ENCODE measurements at regions not wholly inside any gene's neighbourhood (a gene's known extent, or its start where the extent isn't known, plus 50 kb on each side); places are given as distances from the start of the nearest gene placed in this dataset.

DNA sequence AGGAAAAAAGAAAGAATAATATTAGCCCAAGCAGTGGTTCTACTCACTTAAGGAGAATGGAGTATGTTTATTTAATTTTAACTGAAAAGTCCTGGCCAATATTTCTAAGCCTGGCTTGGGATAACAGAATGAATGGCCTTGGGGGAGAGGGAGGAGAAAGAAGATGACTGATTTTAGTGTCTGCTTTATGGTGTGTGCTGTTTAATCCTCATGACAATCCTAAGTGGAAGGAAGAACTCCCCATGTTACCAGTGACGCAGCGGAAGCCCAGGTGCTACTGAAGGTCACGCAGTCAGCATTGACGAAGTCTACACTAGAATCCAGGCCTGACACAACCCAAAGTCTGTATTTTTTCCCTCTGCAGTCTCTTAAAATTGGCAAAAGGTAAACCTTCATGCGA lies 50.5 kb downstream of the PALM2AKAP2 start:
- TF ChIP-seq, protein P1, sequence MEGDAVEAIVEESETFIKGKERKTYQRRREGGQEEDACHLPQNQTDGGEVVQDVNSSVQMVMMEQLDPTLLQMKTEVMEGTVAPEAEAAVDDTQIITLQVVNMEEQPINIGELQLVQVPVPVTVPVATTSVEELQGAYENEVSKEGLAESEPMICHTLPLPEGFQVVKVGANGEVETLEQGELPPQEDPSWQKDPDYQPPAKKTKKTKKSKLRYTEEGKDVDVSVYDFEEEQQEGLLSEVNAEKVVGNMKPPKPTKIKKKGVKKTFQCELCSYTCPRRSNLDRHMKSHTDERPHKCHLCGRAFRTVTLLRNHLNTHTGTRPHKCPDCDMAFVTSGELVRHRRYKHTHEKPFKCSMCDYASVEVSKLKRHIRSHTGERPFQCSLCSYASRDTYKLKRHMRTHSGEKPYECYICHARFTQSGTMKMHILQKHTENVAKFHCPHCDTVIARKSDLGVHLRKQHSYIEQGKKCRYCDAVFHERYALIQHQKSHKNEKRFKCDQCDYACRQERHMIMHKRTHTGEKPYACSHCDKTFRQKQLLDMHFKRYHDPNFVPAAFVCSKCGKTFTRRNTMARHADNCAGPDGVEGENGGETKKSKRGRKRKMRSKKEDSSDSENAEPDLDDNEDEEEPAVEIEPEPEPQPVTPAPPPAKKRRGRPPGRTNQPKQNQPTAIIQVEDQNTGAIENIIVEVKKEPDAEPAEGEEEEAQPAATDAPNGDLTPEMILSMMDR (IDR thresholded peaks at IDR 0.05; ENCODE audit: low read depth, low read length, missing control alignments): no peak
- in situ Hi-C loops (cut with HindIII; ENCODE audit: low sequenced_read_pairs): no loop called here
- no peak for DNase-seq (ENCODE audit: low read depth)
- no peak overlapping the region for H3K4me3 ChIP-seq (ENCODE audit: low read depth, low read length)

DNA sequence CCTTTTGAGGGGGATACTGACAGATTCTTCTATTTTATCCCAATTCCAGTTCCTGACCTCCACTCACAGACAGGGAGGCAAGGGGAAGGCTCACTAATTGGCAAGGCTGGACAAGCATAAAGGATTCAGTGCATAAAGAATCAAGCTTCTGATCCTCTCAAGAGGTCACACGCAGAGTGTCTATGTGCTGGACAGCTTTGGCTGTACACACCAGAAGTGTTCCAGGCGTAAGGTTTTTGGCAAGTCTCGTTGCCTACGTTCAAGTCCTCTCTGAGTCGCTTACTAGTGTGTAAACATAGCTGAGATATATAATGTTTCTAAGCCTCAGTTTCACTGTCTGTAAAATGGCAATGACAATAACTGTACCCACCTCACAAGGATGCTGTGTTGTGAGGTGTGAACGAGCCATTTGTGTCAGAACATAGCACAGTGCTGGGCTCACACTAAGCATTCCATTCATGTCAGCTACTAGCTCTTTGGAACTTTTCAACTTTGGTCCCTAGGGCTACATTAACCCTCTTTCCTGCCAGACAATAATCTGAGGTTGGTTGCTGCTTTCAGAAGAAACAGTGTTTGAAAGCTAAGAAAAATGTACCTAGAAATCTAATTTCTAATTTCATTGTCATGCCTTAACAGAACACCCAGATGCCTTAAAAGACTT lies 52.1 kb downstream of the PALM2AKAP2 start:
- DNase-seq (ENCODE audit: low read depth): no peak
- in situ Hi-C loops (cut with HindIII; ENCODE audit: low sequenced_read_pairs): no loop called here
- H3K4me3 ChIP-seq (ENCODE audit: low read depth, low read length): no peak overlapping the region
- TF ChIP-seq, protein P1 (IDR thresholded peaks at IDR 0.05; ENCODE audit: low read depth, low read length, missing control alignments): no peak

DNA sequence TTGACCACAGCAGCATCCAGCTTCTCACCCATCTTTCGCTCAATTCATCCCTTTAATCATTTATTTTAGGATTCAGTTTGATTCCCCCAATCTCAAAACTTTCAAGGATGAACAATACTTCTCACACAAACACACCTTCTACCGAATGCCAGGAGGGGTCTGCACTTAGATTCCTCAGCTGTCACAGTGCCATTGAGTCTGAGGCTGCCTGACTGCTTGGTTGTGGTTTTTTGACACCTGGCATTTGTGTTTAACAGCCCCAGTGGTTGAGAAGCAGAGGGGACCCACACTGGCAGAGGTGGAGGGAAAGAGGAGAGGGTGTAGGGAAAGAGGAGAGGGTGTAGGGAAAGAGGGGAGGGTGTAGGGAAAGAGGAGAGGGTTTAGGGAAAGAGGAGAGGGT lies 54.9 kb downstream of the PALM2AKAP2 start:
- DNase-seq (ENCODE audit: low read depth): no peak
- in situ Hi-C loops (cut with HindIII; ENCODE audit: low sequenced_read_pairs): no loop called here
- no peak overlapping the region for H3K4me3 ChIP-seq (ENCODE audit: low read depth, low read length)
- TF ChIP-seq, protein P1 (IDR thresholded peaks at IDR 0.05; ENCODE audit: low read depth, low read length, missing control alignments): no peak

DNA sequence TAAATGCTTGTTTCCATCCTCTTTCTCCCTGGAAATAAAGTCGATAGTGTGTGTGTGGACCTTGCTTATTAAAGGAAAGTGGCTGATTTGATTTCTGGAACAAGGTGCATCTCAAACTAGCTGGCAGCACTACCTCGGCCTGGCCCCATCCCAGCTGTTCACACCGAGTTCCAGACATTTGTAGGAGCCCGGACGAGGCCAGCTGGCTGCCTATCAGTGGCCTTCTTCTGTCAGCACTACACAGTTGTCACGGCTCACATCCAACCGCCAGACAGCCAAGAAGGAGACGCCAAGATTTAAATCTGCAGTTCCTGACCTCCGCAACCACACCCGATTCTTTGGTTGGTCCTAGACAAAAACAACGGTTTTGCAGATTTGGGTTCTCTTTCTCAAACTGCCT lies 63.6 kb downstream of the PALM2AKAP2 start:
- TF ChIP-seq, protein P1 (IDR thresholded peaks at IDR 0.05; ENCODE audit: low read depth, low read length, missing control alignments): no peak
- no peak for DNase-seq (ENCODE audit: low read depth)
- H3K4me3 ChIP-seq (ENCODE audit: low read depth, low read length): no peak overlapping the region
- in situ Hi-C loops (cut with HindIII; ENCODE audit: low sequenced_read_pairs): no loop called here

DNA sequence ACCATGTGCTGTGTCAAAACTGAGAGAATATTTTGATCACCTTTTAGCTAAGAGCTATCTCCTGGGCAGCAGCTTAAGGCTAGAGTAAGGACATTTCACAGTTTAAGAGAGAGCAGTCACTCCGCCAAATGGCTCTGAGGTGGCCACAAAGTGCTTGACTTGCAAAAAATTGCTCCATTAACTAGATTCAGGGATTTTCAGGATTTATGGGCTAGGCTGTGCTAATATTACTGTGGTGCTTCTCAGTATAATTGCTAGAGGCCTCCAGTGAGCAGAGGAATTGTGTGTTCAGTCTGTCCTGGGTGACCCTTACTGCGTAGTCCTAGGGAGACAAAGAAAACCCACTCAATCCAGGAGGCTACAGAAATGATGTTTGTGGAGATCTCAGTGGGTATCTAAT lies 65.2 kb downstream of the PALM2AKAP2 start:
- in situ Hi-C loops (cut with HindIII; ENCODE audit: low sequenced_read_pairs): no loop called here
- DNase-seq (ENCODE audit: low read depth): no peak
- TF ChIP-seq, protein P1 (IDR thresholded peaks at IDR 0.05; ENCODE audit: low read depth, low read length, missing control alignments): no peak
- no peak overlapping the region for H3K4me3 ChIP-seq (ENCODE audit: low read depth, low read length)

DNA sequence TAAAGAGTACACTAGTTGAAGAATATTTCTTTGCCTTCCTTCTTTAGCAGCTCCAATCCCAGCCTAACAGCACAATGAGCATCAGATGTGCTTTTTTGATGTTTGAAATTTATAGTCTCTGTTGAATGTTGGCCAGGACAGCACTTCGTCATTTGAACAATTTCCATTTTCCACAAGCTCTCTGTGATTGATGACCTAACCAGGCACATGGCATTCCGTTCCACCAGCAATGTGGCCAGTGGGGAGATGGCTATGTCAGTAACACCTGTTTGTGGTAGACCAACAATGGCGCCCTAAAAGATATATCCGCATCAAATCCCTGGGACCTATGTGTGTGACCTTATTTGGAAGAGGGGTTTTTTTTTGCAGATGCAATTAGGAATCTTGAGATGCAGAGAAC lies 66.8 kb downstream of the PALM2AKAP2 start:
- DNase-seq (ENCODE audit: low read depth): no peak
- no peak overlapping the region for H3K4me3 ChIP-seq (ENCODE audit: low read depth, low read length)
- in situ Hi-C loops (cut with HindIII; ENCODE audit: low sequenced_read_pairs): no loop called here
- TF ChIP-seq, protein P1 (IDR thresholded peaks at IDR 0.05; ENCODE audit: low read depth, low read length, missing control alignments): no peak

Data from astrocyte of the cerebellum (primary cell).